ENCODE measurements at regions not wholly inside any gene's neighbourhood (a gene's known extent, or its start where the extent isn't known, plus 50 kb on each side); places are given as distances from the start of the nearest gene placed in this dataset.

GRCh38 chr14:43503508-43503907 lies 1003.6 kb downstream of the FSCB start:
- TF ChIP-seq IKZF1 (IDR thresholded peaks at IDR 0.05) (no peak), POLR2AphosphoS5 (IDR thresholded peaks at IDR 0.05; ENCODE audit: low read depth, low read length) (no peak), RAD21 (CRISPR knock-in tag; IDR thresholded peaks at IDR 0.05) (no peak; the same call in 1 of the 2 replicates), EP300 (IDR thresholded peaks at IDR 0.05; ENCODE audit: low read depth in 2 of 2, low read length in 2 of 2) (no peak), EP300 (CRISPR knock-in tag; IDR thresholded peaks at IDR 0.05; ENCODE audit: borderline replicate concordance) (no peak), EZH2 (conservative IDR thresholded peaks at IDR 0.05; ENCODE audit: low read depth, low read length) (no peak), CENPBD1 (CRISPR knock-in tag; IDR thresholded peaks at IDR 0.05; ENCODE audit: borderline replicate concordance, low read depth) (no peak), TCF7 (IDR thresholded peaks at IDR 0.05; ENCODE audit: low read depth) (no peak), ZNF501 (CRISPR knock-in tag; IDR thresholded peaks at IDR 0.05) (no peak), MYC (CRISPR knock-in tag; IDR thresholded peaks at IDR 0.05; ENCODE audit: borderline replicate concordance) (no peak)
- TF ChIP-seq, protein P1, sequence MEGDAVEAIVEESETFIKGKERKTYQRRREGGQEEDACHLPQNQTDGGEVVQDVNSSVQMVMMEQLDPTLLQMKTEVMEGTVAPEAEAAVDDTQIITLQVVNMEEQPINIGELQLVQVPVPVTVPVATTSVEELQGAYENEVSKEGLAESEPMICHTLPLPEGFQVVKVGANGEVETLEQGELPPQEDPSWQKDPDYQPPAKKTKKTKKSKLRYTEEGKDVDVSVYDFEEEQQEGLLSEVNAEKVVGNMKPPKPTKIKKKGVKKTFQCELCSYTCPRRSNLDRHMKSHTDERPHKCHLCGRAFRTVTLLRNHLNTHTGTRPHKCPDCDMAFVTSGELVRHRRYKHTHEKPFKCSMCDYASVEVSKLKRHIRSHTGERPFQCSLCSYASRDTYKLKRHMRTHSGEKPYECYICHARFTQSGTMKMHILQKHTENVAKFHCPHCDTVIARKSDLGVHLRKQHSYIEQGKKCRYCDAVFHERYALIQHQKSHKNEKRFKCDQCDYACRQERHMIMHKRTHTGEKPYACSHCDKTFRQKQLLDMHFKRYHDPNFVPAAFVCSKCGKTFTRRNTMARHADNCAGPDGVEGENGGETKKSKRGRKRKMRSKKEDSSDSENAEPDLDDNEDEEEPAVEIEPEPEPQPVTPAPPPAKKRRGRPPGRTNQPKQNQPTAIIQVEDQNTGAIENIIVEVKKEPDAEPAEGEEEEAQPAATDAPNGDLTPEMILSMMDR (CRISPR knock-in tag; IDR thresholded peaks at IDR 0.05), result peak; percentile 39
